Cardiac fibroblast (primary cell): ENCODE measurements at regions not wholly inside any gene's neighbourhood (a gene's known extent, or its start where the extent isn't known, plus 50 kb on each side); places are given as distances from the start of the nearest gene placed in this dataset.

ENCODE experiments used
- DNase-seq, 2 donors: peaks; one replicate each; pipeline versions ENCODE4 v3.0.0 to v3.0.0-alpha.2; 2010; ENCODE audit warnings: low read depth in 2 of 2
- H3K4me3 ChIP-seq, 2 donors: replicated peaks in 1 of 2; 1 replicate in 1 of 2; 2 replicates in 1 of 2; pipeline ENCODE4 v1.5.1; 2011; ENCODE audit warnings: low read depth in 2 of 2, low read length in 2 of 2, mild to moderate bottlenecking in 2 of 2, moderate library complexity in 1 of 2
- CTCF ChIP-seq: IDR thresholded peaks from one replicate; pipeline ENCODE4 v1.5.1; 2011; ENCODE audit warnings: low read depth, mild to moderate bottlenecking, low read length, inconsistent platforms

GRCh38 chr2:236659758-236660150 lies 90.1 kb downstream of the ACKR3 start:
- H3K4me3 ChIP-seq = no peak overlapping the region
- peak in 1 of 2 donors; percentile 62 for DNase-seq
- no peak for TF ChIP-seq CTCF

- TF ChIP-seq CTCF = no peak
- peak; percentile 14 to 72 for DNase-seq
- no peak overlapping the region for H3K4me3 ChIP-seq
These were observed 91.6 kb downstream of the ACKR3 start for GRCh38 chr2:236661061-236661761.

- H3K4me3 ChIP-seq = no peak overlapping the region
- DNase-seq = peak; percentile 6 to 85
These were observed 92.1 kb downstream of the ACKR3 start for GRCh38 chr2:236661762-236662110.

GRCh38 chr2:236662231-236663185 lies 92.9 kb downstream of the ACKR3 start:
- peak; percentile 27 to 70 for DNase-seq
- H3K4me3 ChIP-seq = no peak overlapping the region
- no peak for TF ChIP-seq CTCF

More at GRCh38 chr2:236661762-236662110, 92.1 kb downstream of the ACKR3 start:
- no peak for TF ChIP-seq CTCF

GRCh38 chr2:236663287-236664101 lies 93.9 kb downstream of the ACKR3 start:
- peak; percentile 22 to 93 for DNase-seq

More at GRCh38 chr2:236663287-236664101, 93.9 kb downstream of the ACKR3 start:
- TF ChIP-seq CTCF = no peak
- H3K4me3 ChIP-seq = no peak overlapping the region
